NCI-H2029 (cell line): ENCODE measurements at regions not wholly inside any gene's neighbourhood (a gene's known extent, or its start where the extent isn't known, plus 50 kb on each side); places are given as distances from the start of the nearest gene placed in this dataset.
A peak's percentile ranks its signal among the peaks of the same experiment; 100 is the strongest.

ENCODE experiments used
- DNase-seq: peaks from one replicate; lab custom pipeline; 2025; lab: John Stamatoyannopoulos, UW

DNA sequence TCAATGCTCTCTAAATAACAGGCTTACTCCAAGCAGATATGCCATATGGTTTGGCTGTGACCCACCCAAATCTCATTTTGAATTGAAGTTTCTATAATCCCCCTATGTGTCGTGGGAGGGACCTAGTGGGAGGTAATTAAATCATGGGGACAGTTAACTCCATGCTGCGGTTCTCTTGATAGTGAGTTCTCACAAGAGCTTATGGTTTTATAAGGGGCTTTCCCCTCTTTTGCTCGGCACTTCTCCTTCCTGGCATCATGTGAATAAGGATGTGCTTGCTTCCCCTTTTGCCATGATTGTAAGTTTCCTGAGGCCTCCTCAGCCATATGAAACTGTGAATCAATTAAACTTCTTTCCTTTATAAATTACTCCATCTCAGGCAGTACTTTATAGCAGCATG is 302.7 kb upstream of the ZC3H15 start:
- no peak for DNase-seq

DNA sequence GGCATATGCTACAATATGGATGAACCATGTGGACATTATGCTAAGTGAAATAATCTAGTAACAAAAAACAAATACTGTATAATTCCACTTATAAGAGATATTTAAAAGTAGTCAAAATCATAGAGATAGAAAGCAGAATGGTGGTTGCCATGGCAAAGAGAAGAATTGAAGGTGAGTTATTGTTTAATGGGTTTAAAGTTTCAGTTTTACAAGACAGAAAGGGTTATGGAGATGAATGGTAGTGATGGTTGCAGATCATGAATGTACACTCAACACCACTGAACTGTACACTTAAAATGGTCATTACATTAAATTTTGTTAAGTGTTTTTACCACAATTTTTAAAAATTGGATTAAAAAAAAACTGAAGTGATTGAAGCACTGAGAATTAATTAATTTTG is 298.2 kb upstream of the ZC3H15 start:
- DNase-seq: no peak

DNA sequence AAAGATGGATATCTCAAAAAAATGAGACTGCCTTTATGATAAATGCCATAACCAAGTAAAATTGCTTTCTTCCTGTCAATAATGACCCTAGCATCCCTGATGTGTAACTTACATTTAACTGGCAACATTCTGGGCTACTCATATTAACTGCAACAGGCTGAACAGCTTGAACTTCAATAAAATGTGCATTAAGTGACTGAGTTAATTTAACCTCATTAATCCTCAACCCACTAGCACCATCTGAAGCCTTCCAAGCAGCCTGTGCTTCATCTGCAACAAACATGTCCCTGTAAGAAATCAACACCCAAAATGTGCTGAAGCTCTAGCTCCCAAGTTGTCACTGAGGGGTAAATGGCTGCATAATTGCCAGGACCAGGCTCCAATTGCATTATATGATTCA is 296.2 kb upstream of the ZC3H15 start:
- no peak for DNase-seq

DNA sequence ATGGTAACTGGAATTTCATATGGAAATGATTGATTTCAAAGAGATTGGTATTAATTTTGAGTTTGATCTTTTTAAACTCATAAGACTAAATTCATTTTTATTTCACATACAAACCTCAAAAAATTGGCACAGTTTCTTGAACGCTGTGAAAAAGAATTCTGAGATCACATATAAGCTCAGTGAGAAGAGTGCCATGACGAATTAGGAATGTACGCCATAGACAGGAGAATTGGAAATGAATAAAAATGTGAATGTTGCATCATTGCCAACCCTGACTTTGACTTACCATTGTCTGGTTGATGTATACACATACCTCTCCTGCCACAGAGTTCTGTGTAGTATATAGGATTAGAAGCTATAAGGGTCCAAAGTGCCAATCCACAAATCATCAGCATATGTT is 290.4 kb upstream of the ZC3H15 start:
- no peak for DNase-seq

DNA sequence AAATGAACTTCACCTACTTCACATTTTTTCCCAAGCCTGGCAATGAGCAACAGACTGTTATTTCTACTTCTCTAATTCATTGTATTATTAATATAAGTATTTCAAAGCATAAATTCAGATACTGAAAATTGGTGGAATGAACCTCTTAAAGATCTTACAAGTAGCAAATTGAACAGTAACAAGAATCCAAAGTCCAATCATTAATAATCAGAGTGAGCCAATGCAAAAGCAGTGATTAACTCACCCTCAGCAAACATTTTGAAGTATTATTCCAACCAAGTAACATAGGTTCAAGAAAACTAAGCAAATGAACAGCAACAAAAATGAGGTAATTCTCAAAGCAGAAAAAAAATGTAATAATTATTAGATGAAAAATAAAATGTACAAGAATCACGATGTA is 288.1 kb upstream of the ZC3H15 start:
- no peak for DNase-seq

DNA sequence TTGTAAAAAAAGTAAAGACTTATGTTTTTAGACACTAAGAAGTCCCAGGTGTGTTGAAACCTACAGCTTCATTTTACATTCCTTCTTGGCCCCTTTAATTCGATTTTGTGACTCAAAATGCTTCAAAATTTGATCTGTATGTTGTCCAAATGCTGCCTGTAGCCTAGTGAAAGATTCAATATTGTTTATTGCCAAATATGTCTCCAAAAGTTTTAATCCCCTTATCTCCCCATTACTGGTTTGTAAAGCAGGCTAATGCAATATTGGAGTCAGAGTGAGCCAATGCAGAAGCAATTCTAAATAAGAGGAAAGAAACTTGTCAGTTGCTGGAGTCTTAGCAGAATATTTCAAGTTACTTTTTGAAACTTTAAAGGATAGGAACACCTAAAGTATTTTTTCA is 287.0 kb upstream of the ZC3H15 start:
- no peak for DNase-seq

DNA sequence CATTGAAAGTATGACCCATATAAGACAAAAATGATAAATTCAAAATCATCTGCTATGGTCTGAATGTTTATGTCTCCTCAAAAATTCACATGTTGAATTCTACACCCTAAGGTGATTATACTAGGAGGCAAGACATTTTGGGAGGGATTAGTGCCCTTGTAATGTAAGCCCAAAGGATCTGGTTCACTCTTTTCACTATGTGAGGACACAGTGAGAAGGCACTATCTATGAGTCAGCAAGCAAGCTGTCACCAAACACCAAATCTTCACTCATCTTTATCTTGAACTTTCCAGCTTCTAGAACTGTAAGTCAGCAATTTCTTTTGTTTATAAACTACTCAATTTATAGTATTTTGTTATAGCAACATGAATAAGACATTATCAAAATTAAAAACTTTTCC is 284.7 kb upstream of the ZC3H15 start:
- DNase-seq: no peak

DNA sequence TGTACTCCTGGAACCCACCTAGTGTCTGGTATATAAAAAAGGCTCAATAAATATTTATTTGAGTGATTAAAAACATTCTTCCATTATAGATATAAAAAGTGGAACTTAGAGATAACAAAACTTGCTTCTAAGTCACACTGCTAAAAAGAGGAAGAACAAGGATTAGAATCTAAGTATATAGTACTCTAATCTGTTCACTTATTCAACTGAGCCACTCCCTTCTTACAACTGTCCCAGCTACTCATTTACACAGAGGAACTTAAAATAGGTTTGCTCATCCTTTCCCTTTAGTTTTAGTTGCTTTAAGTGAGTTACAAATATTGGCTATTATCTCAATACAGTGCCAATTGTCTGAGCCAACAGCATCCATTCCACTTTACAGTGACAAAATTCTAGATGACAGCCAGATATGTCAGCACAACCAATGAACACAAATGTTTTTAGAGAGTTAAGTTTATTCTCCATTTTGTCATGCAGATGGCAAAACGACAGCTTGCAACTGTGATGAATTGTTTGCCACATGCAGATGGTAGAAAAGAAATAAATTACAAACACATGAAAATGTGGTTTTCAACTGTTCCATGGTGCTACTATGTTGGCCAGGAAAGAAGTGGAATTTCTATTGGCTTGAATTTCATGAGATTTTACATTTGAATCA is 280.7 kb upstream of the ZC3H15 start:
- DNase-seq: no peak

DNA sequence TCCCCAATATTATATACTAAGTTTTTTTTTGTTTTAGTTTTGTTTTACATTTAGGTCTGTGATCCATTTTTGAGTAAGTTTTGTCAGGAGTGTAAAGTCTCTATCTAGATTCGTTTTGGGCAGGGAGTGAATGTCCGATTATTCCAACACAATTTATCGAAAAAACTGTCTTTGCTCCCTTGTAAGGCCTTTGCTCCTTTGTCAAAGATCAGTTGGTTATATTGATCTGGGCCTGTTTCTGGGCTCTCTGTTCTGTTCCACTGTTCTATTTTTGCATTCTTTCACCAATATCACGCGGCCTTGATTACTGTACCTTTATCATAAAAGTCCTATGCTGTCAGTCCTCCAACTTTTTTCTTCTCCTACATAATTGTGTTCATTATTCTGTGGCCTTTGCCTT is 276.5 kb upstream of the ZC3H15 start:
- no peak for DNase-seq

DNA sequence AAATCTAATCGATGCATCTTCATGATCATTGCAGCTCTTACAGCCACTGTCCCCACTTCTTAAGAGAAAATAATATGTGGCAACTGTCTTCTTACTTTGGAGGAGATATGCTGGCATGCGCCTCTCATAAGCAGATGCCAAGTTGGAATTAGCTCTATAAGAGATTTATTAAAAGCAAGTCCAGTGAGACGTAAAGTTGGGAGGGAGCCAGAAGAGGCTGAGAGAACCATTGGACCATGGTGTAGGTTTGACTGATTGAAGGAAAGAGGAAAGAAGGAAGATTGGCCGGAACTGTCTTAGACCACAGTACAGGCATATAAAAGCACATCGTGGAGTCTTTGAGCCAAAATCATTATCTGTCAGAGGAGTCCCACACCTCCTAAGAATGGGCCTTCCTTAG is 265.7 kb upstream of the ZC3H15 start:
- no peak for DNase-seq

DNA sequence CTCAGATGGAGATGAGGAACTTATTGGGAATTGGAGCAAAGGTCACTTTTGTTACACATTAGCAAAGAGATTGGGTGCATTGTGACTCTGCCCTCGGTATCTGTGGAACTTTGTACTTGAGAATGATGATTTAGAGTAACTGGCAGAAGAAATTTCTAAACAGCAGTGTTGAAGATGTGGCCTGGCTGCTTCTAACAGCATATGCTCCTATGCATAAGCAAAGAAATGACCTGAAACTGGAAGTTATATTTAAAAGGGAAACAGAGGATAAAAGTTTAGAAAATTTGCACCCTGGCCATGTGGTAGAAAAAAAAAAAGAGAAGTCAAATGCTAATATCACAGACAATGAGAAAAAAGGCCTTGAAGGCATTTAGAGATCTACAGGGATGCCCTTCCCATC is 256.8 kb upstream of the ZC3H15 start:
- DNase-seq: no peak

DNA sequence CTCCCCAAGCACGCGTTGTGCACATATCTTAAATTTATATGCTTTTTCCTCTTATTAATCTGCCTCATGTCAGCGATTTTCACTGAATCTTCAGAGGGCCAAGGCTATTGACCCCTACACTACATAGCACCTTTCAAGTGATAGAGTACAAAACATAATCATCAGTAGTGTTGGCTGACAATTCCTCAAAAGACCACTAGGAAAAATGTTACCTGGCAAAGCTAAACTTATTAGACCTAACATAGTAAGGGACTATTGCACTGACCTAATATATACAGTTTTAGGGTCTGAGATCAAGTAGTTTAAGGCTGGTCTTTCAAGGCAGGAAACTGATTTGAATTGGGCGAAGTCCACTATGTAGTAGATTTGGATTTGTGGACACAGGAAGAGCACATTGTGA is 244.2 kb upstream of the ZC3H15 start:
- DNase-seq: no peak

DNA sequence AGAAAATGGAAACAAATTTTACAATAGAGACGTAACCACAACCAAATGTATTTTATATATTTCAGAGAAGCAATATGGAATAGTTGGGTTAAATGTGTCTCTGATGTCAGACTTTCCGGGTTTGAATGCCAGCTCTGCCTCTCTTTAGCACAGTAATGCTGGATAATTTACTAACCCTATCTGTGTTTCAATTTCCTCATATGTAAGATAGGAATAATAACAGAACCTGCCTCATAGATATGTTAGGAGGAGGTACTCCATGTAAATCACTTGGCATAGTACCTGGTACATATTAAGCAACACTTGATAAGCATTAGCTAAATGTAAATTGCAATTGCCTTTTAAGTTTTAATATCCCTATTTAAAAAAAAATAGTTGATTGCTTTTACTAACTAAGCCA is 231.3 kb upstream of the ZC3H15 start:
- no peak for DNase-seq

DNA sequence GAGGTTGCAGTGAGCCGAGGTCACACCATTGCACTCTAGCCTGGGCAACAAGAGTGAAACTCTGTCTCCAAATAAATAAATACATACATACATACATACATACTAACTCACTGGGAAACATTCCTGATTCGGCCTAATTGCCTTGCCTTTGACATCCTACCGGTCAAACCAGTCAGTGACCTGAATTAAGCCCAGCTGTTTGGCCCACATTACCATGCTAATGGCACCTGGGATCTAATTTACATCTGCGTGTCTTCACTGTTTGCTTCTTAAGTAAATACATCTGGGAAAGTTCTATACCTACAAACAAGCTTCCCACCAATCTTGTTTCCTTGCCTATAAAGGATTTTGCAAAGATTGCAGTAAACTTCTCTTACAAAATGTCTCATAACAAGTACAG is 230.2 kb upstream of the ZC3H15 start:
- DNase-seq: no peak

DNA sequence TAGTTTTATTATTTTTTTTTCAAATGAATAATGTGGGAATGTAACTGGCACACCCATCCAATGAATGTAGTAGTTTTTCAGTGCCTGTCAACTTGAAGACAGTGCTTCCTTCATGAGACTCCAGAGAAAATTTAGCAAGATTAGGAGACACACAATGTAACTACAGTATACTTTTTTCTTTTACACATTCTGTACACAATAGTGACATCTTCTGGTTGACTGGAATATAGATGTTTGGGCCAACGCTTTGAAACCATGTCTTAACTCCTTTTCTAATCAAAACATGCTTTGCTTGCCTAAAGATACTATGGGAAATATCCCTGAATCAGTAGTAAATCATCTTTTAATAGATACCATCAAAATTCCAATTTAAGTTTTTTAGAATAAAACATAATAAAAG is 229.5 kb upstream of the ZC3H15 start:
- peak; percentile 13 for DNase-seq

DNA sequence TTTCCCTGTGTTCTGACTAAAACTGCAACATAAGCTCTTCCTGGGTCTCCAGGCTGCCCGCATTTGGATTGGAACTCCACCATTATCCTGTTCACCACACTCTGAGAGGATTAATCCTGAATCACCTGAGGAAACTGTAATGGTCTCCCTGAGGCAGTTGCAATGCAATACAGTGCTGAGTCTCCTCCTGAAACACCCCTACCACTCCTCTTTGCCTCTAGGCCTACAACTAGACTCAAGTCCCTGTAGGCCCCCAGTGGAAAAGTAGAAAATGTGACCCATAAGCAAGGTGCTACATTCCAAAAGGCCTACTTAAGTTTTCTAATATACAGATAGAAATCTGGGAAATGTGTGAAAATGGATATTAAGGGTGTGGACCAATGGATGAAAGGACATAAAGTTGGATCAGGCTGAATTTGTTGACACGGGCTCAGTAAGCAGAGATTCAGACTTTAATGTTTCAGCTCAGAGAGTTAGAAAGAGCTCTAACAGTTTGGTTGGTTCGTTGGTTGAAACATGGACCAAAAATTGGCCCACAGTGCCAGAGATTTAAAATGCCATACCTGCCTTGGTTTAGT is 222.3 kb upstream of the ZC3H15 start:
- DNase-seq: no peak

DNA sequence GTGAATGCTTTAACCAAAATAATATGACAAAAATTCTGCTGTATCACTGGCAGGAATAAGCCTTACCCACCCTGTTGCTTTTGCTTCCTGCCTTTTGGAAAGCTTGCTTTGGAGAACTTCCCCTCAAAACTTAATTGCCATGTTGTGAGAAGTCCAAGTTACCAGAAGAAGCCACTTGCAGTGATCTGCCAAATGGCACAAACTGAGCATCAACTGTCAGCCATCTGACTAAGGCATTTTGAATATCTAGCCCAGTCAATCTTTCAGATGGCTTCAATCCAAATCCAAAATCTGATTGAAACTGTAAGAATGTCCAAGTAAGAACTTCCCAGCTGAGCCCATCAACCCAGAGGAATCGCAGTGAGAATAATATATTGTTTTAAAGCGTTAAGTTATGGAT is 216.5 kb upstream of the ZC3H15 start:
- DNase-seq: no peak

DNA sequence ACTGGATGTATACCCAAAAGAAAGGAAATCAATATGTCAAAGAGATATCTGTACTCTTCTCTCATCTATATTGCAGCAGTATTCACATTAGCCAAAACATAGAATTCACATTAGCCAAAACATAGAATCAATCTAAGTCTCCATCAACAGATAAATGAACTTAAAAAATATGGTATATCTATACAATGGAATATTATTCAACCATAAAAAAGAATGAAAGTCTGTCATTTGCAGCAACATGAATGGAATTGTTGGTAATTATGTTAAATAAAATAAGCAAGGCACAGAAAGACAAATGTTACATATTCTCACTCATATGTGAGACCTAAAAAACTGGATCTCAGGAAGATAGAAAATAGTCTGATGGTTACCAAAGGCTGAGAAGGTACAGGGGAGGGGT is 212.1 kb upstream of the ZC3H15 start:
- no peak for DNase-seq

DNA sequence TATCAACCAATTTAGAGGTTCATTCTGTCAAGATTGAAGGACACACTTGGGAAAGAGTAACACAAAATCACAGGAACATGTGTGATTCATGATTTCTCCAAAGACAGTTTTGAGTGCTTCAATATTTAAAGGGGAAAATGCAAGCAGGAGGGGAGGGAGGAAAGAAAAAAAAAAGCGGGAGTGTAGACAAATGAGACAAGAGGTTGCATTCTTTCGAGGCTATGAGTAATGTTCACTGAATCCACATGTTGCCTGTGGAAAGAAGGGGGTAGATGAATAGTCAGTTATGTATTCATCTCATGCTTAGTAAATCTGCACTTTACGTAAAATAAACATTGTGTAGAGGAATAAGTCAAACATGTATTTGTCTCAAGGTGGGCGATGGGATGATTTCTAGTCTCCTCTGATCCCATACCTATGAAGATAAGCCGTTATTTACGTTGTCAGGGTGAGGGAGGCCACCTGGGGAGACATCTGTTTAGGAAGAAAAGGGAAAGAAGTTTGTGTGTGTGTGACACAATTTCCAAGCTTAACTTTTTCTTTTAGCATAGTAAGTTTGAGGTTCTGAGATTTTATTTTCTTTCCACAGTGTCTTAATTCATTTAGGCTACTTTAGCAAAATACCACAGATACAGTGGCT is 211.0 kb upstream of the ZC3H15 start:
- no peak for DNase-seq

DNA sequence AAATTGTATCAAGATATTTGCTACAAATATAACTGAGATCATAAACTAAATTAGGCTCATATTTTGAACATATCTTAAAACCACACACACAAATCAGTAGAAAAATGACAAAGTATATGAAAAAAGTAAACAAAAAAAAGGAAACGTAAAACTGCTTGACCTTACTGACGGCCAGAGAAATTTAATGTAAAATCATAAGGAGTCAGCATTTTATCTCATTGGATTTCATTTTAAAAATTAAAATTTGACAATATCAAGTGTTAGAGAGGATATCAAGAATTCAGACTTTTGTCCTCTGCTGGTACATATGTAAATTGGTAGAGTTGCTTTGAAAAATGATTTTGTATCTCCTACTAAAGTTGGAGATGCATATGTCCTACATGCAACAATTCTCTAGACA is 209.2 kb upstream of the ZC3H15 start:
- DNase-seq: no peak

DNA sequence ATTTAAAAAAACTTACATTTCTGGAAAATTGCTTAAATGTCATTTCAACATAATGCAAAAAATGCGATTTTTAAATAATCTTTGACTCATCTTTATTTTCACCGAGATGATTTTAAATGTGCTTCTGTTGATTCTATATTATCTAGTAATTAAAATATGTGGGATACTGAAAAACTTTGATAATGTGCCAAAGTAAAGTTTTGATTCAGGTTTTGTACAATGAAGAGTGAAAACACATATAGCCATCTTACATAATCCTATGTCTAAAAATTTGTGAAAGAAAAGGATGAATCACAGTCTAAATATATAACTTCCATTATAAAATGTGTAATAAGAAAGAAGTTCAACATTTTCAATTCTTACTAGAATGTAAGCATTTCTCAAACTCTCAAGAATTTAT is 204.3 kb upstream of the ZC3H15 start:
- DNase-seq: no peak

DNA sequence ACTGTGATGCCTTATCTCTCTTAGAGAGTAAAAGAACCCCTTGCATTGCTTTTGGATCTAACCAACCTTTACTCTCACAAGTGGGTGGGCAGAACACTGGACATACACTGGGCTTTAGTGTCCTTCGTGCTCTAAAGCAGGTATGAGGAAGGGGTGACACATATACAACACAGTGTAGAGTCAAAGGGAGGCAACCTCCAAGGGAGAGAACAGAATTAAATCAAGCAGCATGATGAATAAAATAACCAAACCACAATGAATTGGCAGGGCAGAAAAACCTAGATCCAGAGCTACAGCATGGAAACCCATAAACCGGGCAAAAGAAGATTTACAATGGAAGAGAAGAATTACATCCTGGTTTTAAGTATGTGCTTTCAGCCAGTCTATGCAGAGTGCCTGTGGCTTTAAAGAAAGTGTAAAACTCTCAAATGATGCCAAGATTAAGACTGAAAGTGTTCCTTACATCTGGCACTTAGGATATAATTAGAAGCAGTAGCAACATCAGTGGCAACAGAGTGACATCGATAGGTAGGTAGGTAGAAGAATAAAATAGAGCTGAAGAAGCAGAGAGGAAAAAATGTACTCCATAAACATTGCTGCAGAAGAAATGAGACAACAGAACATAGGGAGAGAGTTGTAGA is 191.7 kb upstream of the ZC3H15 start:
- DNase-seq: no peak

DNA sequence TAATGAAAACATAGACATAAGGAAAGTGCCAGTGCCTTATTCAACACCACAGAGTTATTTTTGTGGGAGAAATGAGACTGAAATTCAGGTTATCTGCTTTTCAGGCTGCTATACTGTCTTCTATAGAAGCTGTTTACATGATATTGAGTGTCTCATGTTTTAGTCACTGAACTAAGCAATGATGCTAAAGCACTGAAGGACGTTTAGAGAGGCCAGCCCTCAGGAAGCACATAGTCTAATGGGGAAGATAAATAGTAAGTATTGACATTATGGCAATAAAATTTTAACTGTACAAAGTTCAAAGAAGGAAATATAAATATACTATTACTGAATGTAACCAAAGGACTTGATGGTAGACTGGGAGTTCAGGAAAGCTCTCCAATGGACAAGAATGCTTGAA is 186.4 kb upstream of the ZC3H15 start:
- DNase-seq: no peak

DNA sequence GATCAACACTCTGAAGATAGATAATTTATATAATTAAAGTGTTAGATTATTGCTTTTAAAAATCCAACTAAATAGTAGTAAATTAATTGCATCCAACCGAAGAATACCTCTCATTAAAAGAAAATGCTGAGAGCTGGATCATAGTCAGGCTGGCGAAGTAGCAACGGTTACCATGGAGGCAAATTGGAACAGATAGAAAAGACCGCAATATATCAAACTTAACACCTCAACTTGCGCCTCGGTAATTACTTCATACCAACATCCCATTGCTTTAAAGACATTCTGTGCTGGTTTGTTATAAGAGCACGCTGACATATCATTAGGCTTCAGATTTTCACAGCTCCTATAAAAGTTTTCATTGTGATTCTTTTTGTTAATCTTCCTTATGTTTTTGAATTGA is 183.8 kb upstream of the ZC3H15 start:
- DNase-seq: no peak
